SJCRH30 (cell line): ENCODE measurements at regions not wholly inside any gene's neighbourhood (a gene's known extent, or its start where the extent isn't known, plus 50 kb on each side); places are given as distances from the start of the nearest gene placed in this dataset.
"Not testable (repeated sequence)": the region's sequence is repeated elsewhere in the genome, so short reads cannot be mapped to it uniquely, and the experiment has no call there.

Source experiments
- DNase-seq, 2 experiments: peaks; one replicate each; pipeline ENCODE4 v3.0.0-alpha.2; 2015 to 2020
- H3K27ac ChIP-seq: fragments of 250-450 bp; sonication (Bioruptor Pico); 2 replicates; pipeline ENCODE4 v1.5.1; 2020; ENCODE audit warnings: mild to moderate bottlenecking, moderate library complexity
- H3K27me3 ChIP-seq: fragments of 250-450 bp; sonication (Bioruptor Pico); 2 replicates; pipeline ENCODE4 v1.5.1; 2020; ENCODE audit warnings: mild to moderate bottlenecking, moderate library complexity
- H3K36me3 ChIP-seq: fragments of 250-450 bp; sonication (Bioruptor Pico); 2 replicates; pipeline ENCODE4 v1.5.1; 2020; ENCODE audit warnings: mild to moderate bottlenecking, moderate library complexity
- H3K4me1 ChIP-seq: fragments of 250-450 bp; sonication (Bioruptor Pico); 2 replicates; pipeline ENCODE4 v1.5.1; 2020; ENCODE audit warnings: mild to moderate bottlenecking, moderate library complexity
- H3K4me3 ChIP-seq: fragments of 250-450 bp; sonication (Bioruptor Pico); 2 replicates; pipeline ENCODE4 v1.5.1; 2020; ENCODE audit warnings: mild to moderate bottlenecking, moderate library complexity
- H3K9me3 ChIP-seq: fragments of 250-450 bp; sonication (Bioruptor Pico); replicated peaks from 2 replicates; pipeline ENCODE4 v1.5.1; 2020; ENCODE audit warnings: mild to moderate bottlenecking, moderate library complexity

DNA sequence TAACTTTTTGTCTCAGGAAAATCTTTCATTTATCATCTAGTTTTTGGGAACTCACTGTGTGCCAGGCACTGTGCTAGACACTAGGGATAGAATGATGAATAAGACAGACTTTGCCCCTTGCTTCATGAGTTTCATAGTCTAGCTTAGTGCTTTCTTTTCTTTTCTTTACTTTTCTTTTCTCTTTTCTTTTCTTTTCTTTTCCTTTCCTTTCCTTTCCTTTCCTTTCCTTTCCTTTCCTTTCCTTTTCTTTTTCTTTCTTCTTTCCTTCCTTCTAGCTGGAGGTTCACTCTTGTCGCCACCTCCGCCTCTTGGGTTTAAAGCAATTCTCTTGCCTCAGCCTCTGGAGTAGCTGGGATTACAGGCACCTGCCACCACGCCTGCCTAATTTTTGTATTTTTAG lies 172.9 kb downstream of the EDEM1 start:
- no peak overlapping the region for H3K4me3 ChIP-seq
- no peaks in the 10 kb centered on the region for H3K9me3 ChIP-seq

DNA sequence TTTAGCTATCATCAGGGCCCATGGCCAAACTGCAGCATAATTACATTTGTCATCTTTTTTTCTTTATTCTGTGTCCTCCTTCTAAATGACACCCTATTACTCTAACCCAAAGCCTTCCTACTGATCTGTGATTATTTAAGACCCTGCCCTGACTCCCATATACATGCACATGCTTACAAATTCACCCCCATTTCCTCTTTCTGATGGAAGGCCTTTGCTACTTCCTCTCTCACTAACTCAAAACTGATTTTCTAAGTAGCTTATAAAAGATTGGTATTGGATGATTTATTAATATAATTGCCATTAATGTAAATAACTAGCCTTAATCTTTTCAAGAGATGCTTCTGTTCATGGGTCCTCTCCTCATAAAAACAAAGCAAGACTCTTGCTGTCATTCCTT lies 179.2 kb downstream of the EDEM1 start:
- Histone ChIP-seq H3K36me3 (no peaks in the 10 kb centered on the region), H3K4me1 (no peaks in the 10 kb centered on the region), H3K27me3 (no peaks in the 10 kb centered on the region), H3K9me3 (no peaks in the 10 kb centered on the region), H3K27ac (no peak overlapping the region), H3K4me3 (no peak overlapping the region)
- no peak for DNase-seq

More for the DNA sequence above, 172.9 kb downstream of the EDEM1 start:
- no peak for DNase-seq
- Histone ChIP-seq H3K27ac (no peak overlapping the region), H3K4me1 (no peaks in the 10 kb centered on the region), H3K27me3 (no peaks in the 10 kb centered on the region), H3K36me3 (no peaks in the 10 kb centered on the region)

DNA sequence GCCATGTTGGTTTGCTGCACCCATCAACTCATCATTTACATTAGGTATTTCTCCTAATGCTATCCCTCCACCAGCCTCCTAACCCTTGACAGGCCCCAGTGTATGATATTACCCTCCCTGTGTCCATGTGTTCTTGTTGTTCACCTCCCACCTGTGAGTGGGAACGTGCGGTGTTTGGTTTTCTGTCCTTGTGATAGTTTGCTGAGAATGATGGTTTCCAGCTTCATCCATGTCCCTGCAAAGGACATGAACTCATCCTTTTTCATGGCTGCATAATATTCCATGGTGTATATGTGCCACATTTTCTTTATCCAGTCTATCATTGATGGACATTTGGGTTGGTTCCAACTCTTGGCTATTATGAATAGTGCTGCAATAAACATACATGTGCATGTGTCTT lies 184.0 kb downstream of the EDEM1 start:
- H3K4me1 ChIP-seq, H3K27me3 ChIP-seq, DNase-seq, H3K36me3 ChIP-seq, H3K27ac ChIP-seq, H3K9me3 ChIP-seq, H3K4me3 ChIP-seq: not testable (repeated sequence)

DNA sequence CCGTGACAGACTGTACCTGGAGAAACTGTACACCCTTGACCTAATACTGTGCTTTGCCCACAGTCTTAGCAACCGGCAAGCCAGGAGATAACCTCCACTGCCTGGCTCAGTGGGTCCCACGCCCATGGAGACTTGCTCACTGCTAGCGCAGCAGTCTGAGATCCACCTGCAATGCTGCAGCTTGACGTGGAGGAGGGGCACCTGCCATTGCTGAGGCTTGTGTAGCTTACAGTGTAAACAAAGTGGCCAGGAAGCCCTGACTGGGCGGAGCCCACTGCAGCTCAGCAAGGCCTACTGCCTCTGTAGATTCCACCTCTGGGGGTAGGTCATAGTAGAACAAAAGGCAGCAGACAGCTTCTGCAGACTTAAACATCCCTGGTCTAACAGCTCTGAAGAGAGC lies 189.3 kb downstream of the EDEM1 start:
- Histone ChIP-seq H3K9me3 (no peaks in the 10 kb centered on the region), H3K4me3 (no peak overlapping the region), H3K27me3 (no peaks in the 10 kb centered on the region), H3K4me1 (no peaks in the 10 kb centered on the region), H3K36me3 (no peaks in the 10 kb centered on the region), H3K27ac (no peak overlapping the region)
- DNase-seq, result no peak

DNA sequence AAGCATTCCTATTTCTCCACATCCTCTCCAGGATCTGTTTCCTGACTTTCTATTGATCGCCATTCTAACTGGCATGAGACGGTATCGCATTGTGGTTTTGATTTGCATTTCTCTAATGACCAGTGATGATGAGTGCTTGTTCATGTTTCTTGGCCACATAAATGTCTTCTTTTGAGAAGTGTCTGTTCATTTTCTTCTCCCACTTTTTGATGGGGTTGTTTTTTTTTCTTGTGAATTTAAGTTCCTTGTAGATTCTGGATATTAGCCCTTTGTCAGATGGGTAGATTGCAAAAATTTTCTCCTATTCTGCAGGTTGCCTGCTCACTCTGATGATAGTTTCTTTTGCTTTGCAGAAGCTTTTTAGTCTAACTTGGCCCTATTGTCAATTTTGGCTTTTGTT lies 191.8 kb downstream of the EDEM1 start:
- not testable (repeated sequence) for H3K27ac ChIP-seq, H3K9me3 ChIP-seq

DNA sequence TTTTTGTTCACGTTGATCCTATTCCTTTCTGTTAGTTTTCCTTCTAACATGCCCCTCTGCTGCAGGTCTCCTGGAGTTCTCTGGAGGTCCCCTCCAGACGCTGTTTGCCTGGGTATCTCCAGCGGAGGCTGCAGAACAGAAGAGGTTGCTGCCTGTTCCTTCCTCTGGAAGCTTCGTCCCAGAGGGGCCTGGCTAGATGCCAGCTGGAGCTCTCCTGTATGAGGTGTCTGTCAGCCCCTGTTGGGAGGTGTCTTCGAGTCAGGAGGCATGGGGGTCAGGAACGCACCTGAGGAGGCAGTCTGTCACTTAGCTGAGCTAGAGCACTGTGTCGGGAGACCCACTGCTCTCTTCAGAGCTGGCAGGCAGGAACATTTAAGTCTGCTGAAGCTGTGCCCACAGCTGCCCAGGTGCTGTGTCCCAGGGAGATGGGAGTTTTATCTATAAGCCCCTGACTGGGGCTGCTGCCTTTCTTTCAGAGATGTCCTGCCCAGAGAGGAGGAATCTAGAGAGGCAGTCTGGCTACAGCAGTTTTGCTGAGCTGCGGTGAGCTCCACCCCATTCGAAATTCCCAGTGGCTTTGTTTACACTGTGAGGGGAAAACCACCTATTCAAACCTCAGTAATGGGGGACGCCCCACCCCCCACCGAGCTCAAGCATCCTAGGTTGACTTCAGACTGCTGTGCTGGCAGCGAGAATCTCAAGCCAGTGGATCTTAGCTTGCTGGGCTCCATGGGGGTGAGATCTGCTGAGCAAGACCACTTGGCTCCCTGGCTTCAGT lies 196.2 kb downstream of the EDEM1 start:
- not testable (repeated sequence) for H3K36me3 ChIP-seq, DNase-seq, H3K27me3 ChIP-seq, H3K27ac ChIP-seq, H3K4me3 ChIP-seq, H3K4me1 ChIP-seq, H3K9me3 ChIP-seq

More for the DNA sequence above, 191.8 kb downstream of the EDEM1 start:
- not testable (repeated sequence) for H3K4me1 ChIP-seq, H3K27me3 ChIP-seq, H3K4me3 ChIP-seq, DNase-seq, H3K36me3 ChIP-seq

DNA sequence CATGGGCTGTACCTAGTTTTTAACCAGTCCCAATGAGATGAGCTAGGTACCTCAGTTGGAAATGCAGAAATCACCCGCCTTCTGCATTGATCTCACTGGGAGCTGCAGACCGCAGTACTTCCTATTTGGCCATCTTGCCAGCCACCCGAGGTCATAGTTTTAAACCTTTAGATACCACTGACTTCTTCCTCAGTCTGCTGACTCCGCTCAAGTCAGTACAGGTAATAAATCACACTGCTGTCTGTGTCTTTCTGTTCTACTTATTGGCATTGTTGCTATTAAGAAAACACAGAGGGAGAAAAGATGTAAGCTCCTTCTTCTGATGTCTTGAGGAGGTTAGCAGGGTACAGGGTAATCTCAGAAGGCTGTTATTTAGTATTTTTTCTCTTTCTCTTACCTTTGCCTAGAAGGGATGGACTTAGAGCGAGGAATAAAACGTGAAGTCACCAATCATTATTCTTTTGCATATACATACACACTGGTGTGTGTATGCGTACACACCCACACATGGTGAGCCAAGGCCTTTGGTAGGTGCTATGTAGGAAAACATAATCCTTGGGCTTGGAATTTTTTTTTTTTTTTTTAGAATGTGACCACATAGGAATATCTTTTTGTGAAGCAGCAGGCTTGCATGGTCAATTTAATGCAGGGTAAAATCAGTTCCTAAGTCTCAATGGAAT lies 197.2 kb downstream of the EDEM1 start:
- Histone ChIP-seq H3K27me3 (no peaks in the 10 kb centered on the region), H3K4me1 (no peaks in the 10 kb centered on the region), H3K27ac (no peak overlapping the region), H3K36me3 (no peaks in the 10 kb centered on the region), H3K9me3 (no peaks in the 10 kb centered on the region), H3K4me3 (no peak overlapping the region)
- no peak for DNase-seq

DNA sequence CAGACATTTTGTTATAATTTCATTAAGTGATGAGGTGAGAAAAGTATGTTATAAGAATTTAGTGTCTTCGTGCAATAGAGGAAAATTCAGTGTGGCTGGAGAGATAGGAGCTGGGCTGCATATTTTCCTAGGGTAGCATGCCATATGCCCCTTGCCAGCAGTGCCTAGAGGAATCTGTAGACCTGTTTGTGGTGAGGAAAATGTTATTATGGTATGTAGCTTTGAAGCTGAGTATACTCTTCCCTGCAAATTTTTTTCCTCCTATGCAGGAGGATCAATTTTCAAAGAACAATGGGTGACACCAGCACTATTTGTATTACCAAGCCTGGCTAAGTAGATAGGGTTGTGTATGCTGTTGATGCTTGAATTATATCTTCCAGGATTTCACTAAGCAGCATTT lies 200.6 kb downstream of the EDEM1 start:
- Histone ChIP-seq H3K4me1 (no peaks in the 10 kb centered on the region), H3K36me3 (no peaks in the 10 kb centered on the region), H3K9me3 (no peaks in the 10 kb centered on the region), H3K27ac (no peak overlapping the region), H3K4me3 (no peak overlapping the region), H3K27me3 (no peaks in the 10 kb centered on the region)
- DNase-seq, result no peak

DNA sequence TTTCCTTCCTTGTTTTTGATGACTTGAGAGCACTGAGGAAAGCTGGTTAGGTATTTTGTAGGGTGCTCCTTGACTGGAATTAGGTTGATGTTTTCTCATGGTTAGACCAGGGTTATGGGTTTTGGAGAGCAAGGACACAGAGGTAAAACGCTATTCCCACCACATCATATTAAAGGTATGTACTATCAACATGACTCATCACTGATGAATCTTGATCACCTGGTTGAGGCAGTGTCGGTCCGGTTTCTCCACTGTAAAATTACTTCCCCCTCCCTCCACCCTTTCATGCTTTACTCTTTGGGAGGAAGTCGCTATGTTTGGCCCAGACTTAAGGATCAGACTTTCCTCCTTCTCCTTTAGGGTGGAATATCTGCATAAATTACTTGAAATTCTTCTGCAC lies 201.6 kb downstream of the EDEM1 start:
- Histone ChIP-seq H3K27ac (no peak overlapping the region), H3K36me3 (no peaks in the 10 kb centered on the region), H3K4me1 (no peaks in the 10 kb centered on the region), H3K9me3 (no peaks in the 10 kb centered on the region), H3K27me3 (no peaks in the 10 kb centered on the region), H3K4me3 (no peak overlapping the region)
- DNase-seq, result no peak

DNA sequence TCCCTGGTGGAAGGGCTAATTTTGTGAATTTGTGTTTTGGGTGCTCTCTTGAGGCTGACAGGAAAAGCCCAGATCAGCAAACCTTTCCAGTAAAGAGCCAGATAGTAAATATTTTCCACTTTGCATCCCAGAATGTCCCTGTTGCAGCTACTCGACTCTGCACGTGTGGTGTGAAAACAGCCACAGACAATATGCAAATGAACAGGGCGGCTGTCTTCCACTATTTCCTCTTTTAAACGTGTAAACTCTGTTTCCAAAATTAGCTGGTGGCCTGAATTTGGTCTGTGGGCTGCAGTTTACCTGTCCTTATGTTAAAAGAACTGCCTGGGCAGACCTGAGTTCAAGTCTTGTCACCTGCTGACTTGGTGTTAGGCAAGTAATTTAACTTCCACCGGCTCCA lies 202.7 kb downstream of the EDEM1 start:
- Histone ChIP-seq H3K4me1 (no peaks in the 10 kb centered on the region), H3K27ac (no peak overlapping the region), H3K4me3 (no peak overlapping the region), H3K9me3 (no peaks in the 10 kb centered on the region), H3K27me3 (no peaks in the 10 kb centered on the region), H3K36me3 (no peaks in the 10 kb centered on the region)
- no peak for DNase-seq

DNA sequence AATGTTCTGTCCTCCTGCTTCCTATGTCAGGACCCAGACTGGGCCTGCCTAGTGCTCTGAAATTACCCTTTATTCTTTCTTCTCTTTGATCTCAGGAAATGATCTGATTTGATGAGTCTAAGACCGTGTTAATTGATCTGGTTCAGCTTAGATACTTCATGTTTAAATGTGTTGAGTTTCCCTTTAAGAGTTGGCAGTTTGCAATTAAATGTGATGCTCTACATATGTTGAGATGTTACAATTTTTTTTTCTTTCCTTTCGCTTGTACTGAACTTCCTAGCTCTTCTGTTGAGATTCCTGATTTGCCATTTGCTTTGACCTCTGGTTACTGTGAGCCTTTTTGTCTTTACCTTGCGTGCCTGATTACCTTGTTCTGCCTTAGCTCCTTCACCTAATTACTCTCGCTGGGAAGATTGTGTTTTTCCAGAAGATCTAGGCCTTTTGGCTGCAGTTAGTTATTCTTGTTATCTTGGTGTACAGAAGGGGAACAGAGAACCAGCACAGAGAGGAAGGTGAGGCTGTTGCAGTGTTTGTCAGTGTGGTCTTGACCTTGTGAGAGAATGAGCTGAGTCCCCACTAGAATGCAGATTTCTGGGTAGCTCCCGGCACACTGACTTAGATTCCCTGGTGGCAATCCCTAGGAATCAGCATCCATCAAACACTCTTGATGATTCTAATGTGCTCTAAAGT lies 203.6 kb downstream of the EDEM1 start:
- Histone ChIP-seq H3K27ac (no peak overlapping the region), H3K4me1 (no peaks in the 10 kb centered on the region), H3K4me3 (no peak overlapping the region), H3K36me3 (no peaks in the 10 kb centered on the region), H3K9me3 (no peaks in the 10 kb centered on the region), H3K27me3 (no peaks in the 10 kb centered on the region)
- no peak for DNase-seq

DNA sequence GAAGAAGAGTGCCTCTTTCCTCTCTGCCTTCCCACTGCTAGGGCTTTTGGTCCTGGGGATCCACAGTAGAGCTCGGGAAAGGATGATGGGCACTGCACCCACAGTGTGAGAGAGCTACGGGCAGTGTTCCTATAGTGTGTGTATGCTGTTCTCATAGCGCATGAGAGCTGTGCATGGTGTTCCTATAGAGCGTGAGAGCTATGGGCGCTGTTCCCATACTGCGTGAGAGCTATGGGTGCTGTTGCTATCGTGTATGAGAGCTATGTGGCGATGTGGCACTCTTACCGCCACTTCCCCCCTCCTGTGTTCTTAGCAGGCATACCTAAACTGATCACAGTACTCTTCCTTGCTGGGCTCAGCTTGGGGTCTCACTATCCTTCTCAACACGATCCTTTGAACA lies 213.5 kb downstream of the EDEM1 start:
- Histone ChIP-seq H3K9me3 (no peaks in the 10 kb centered on the region), H3K4me1 (no peaks in the 10 kb centered on the region), H3K36me3 (no peaks in the 10 kb centered on the region), H3K4me3 (no peak overlapping the region), H3K27ac (no peak overlapping the region), H3K27me3 (no peaks in the 10 kb centered on the region; the same call in 1 of the 2 replicates)
- no peak for DNase-seq

DNA sequence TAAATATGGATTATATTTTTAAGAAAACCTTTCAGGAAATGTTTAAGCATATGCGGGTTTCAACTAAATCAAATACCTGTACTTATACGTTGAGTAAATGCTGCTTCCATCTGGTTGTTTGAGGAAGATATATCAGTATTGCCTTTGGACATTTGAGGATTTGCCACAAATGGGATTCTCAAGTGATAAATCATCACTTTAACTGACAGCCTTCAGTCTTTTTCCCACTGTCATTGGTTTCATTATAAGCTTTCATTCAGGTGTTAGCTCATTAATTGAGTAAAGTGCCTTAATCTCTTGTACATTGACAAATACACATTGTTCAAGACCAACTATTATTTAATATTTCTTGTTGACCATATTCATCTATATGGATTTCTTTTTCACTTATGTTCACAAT lies 217.2 kb downstream of the EDEM1 start:
- H3K4me3 ChIP-seq, result no peak overlapping the region
- no peaks in the 10 kb centered on the region; the same call in 1 of the 2 replicates for H3K27me3 ChIP-seq
- DNase-seq, result no peak
- H3K9me3 ChIP-seq, result no peaks in the 10 kb centered on the region
- H3K27ac ChIP-seq, result no peak overlapping the region
- H3K36me3 ChIP-seq, result no peaks in the 10 kb centered on the region
- no peaks in the 10 kb centered on the region for H3K4me1 ChIP-seq

DNA sequence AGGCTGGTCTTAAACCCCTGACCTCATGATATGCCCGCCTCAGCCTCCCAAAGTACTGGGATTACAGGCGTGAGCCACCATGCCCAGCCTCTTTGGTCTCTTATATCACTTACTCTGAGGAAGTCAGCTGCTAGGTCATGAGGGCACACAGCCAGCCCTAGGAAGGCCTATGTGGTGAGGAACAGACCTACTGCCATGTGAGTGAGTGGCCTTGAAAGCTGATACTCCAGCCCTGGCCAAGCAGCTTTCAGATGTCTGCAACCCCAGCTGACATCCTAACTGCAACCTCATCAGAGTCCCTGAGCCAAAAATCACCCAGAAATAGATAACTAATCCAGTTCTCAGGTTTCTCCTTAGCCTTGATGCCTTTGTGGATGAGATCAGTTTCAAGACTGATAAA lies 224.3 kb downstream of the EDEM1 start:
- Histone ChIP-seq H3K27me3 (no peaks in the 10 kb centered on the region), H3K27ac (no peak overlapping the region), H3K36me3 (no peaks in the 10 kb centered on the region), H3K9me3 (no peaks in the 10 kb centered on the region), H3K4me1 (no peaks in the 10 kb centered on the region), H3K4me3 (no peak overlapping the region)
- DNase-seq, result peak; percentile 22 to 33

DNA sequence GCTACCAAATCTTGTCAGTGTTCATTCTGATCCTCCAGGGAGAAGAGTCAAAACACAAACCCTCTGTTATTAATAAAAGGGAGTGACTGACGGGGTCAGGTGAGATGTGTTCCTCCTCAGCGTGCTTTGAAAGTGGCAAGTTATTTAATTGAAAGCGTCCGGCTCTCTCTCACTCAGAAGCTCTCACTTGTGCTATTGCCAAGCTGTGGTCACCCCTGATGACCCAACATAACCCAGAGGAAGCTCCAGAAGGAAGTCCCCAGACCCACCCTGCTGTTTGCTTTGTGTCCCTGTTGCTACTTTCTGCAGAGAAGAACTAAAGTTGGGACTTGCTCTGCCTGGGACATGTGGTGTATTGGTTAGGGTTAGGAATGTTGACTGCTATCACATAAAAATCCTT lies 235.6 kb downstream of the EDEM1 start:
- peak; percentile 34 to 64 for DNase-seq
- H3K27ac ChIP-seq, result no peak overlapping the region
- no peak overlapping the region for H3K4me3 ChIP-seq
- no peaks in the 10 kb centered on the region for H3K36me3 ChIP-seq
- no peaks in the 10 kb centered on the region for H3K27me3 ChIP-seq
- H3K9me3 ChIP-seq, result no peaks in the 10 kb centered on the region
- peaks cover 6% of the 10 kb centered on the region; the same call in 1 of the 2 replicates for H3K4me1 ChIP-seq
